ENCODE measurements at regions not wholly inside any gene's neighbourhood (a gene's known extent, or its start where the extent isn't known, plus 50 kb on each side); places are given as distances from the start of the nearest gene placed in this dataset.

DNA sequence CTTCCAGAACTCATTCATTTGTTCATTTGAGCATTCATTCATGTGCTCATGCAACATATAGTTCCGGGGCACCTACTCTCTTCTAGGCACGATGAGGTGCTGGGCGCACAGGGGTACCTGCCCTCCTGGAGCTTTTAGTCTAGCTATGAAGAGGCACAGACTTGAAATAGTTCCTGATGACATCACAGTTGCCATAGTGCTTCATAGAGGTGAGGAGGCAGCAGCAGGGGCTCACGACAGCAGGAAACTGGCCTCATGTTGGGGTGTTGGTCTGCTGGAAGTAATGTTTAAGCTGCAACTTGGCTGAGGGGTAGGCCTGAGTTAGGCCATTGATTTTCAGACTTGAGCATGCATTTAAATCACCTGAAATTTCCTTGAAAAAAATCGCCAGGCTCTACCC, 195.5 kb downstream of the PHETA1 start:
- TF ChIP-seq, protein P1, sequence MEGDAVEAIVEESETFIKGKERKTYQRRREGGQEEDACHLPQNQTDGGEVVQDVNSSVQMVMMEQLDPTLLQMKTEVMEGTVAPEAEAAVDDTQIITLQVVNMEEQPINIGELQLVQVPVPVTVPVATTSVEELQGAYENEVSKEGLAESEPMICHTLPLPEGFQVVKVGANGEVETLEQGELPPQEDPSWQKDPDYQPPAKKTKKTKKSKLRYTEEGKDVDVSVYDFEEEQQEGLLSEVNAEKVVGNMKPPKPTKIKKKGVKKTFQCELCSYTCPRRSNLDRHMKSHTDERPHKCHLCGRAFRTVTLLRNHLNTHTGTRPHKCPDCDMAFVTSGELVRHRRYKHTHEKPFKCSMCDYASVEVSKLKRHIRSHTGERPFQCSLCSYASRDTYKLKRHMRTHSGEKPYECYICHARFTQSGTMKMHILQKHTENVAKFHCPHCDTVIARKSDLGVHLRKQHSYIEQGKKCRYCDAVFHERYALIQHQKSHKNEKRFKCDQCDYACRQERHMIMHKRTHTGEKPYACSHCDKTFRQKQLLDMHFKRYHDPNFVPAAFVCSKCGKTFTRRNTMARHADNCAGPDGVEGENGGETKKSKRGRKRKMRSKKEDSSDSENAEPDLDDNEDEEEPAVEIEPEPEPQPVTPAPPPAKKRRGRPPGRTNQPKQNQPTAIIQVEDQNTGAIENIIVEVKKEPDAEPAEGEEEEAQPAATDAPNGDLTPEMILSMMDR (IDR thresholded peaks at IDR 0.05; ENCODE audit: borderline replicate concordance, control extremely low read depth, extremely low read depth, insufficient read depth, missing control alignments) = no peak
- in situ Hi-C loops (cut with MboI; ENCODE audit: low sequenced_read_pairs, unreplicated experiment) = no loop called here
- DNase-seq (ENCODE audit: low spot score) = no peak

- in situ Hi-C loops (cut with MboI; ENCODE audit: low sequenced_read_pairs, unreplicated experiment) = no loop called here
- no peak for DNase-seq (ENCODE audit: low spot score)
- TF ChIP-seq, protein P1 (IDR thresholded peaks at IDR 0.05; ENCODE audit: borderline replicate concordance, control extremely low read depth, extremely low read depth, insufficient read depth, missing control alignments) = no peak
Observed at GRCh38 chr12:111172786-111173185, 196.1 kb downstream of the PHETA1 start.

DNA sequence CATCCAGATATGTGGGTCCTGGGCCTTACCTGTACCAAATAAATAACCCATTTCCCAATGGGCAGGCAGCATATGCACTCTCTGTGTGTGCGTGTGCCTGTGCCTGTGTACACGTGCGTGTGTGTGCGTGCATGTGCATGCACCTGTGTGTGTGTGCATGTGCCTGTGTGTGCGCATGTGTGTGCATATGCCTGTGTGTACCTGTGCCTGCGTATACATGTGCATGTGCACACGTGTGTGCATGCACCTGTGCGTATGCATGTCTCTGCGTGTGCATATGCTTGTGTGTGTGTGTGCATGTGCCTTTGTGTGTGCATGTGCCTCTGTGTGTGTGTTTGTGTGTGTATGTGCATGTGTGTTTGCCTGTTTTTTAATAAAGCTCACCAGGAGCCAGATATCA, 197.1 kb downstream of the PHETA1 start:
- in situ Hi-C loops (cut with MboI; ENCODE audit: low sequenced_read_pairs, unreplicated experiment) = no loop called here
- TF ChIP-seq, protein P1 (IDR thresholded peaks at IDR 0.05; ENCODE audit: borderline replicate concordance, control extremely low read depth, extremely low read depth, insufficient read depth, missing control alignments) = no peak
- no peak for DNase-seq (ENCODE audit: low spot score)

- in situ Hi-C loops (cut with MboI; ENCODE audit: low sequenced_read_pairs, unreplicated experiment) = no loop called here
- DNase-seq (ENCODE audit: low spot score) = no peak
- TF ChIP-seq, protein P1 (IDR thresholded peaks at IDR 0.05; ENCODE audit: borderline replicate concordance, control extremely low read depth, extremely low read depth, insufficient read depth, missing control alignments) = no peak
Observed at GRCh38 chr12:111171345-111171744, 197.6 kb downstream of the PHETA1 start.

DNA sequence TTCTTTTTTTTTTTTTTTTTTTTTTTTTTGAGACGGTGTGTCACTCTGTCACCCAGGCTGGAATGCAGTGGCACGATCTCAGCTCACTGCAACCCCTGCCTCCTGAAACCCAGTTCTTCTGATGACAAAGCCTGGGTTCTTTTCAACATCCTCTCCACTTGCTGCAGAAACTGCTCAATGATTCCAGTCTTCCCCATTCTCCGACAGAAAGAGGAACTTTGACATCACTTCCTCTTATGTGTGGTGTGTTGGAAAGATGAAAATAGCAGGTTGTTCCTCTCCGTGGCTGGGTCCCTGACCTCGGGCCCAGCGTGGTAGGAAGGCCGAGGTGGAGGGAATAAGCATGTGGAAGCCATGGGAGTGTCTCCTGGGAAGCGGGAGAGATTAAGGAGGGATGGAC, 198.4 kb downstream of the PHETA1 start:
- no peak for DNase-seq (ENCODE audit: low spot score)
- in situ Hi-C loops (cut with MboI; ENCODE audit: low sequenced_read_pairs, unreplicated experiment) = no loop called here
- TF ChIP-seq, protein P1 (IDR thresholded peaks at IDR 0.05; ENCODE audit: borderline replicate concordance, control extremely low read depth, extremely low read depth, insufficient read depth, missing control alignments) = no peak

DNA sequence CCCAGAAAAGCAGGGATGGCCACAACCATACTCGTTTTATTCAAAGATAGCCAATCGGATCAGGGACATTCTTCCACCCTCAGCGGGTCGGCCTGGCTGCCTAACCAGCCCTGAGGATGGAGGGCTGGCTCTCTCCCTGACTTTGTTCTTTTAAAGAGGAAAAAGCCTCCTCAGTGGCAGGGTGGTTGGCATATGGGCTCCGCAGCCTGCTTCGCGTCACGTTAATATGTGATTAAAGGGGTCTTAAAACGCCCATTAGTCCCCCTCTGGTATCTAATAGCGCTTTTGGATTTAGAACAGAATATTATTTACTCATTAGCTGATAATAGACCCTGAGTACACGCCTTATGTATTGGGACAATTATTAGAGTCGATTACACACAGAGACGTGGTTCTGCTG, 199.4 kb downstream of the PHETA1 start:
- in situ Hi-C loops (cut with MboI; ENCODE audit: low sequenced_read_pairs, unreplicated experiment) = no loop called here
- TF ChIP-seq, protein P1 (IDR thresholded peaks at IDR 0.05; ENCODE audit: borderline replicate concordance, control extremely low read depth, extremely low read depth, insufficient read depth, missing control alignments) = no peak

GRCh38 chr12:111169032-111169431, 199.9 kb downstream of the PHETA1 start:
- DNase-seq (ENCODE audit: low spot score) = no peak
- in situ Hi-C loops (cut with MboI; ENCODE audit: low sequenced_read_pairs, unreplicated experiment) = no loop called here
- TF ChIP-seq, protein P1 (IDR thresholded peaks at IDR 0.05; ENCODE audit: borderline replicate concordance, control extremely low read depth, extremely low read depth, insufficient read depth, missing control alignments) = no peak

More for the DNA sequence above, 199.4 kb downstream of the PHETA1 start:
- DNase-seq (ENCODE audit: low spot score) = no peak

All from GM13976 (cell line).